GM21737 (cell line): ENCODE measurements at regions not wholly inside any gene's neighbourhood (a gene's known extent, or its start where the extent isn't known, plus 50 kb on each side); places are given as distances from the start of the nearest gene placed in this dataset.

Source experiments
- ATAC-seq: cut with Tn5 transposase; IDR thresholded peaks from one replicate; pipeline ENCODE4 v1.9.1; 2021; ENCODE audit warnings: mild to moderate bottlenecking, moderate library complexity; ENCODE audit not compliant: unreplicated experiment

DNA sequence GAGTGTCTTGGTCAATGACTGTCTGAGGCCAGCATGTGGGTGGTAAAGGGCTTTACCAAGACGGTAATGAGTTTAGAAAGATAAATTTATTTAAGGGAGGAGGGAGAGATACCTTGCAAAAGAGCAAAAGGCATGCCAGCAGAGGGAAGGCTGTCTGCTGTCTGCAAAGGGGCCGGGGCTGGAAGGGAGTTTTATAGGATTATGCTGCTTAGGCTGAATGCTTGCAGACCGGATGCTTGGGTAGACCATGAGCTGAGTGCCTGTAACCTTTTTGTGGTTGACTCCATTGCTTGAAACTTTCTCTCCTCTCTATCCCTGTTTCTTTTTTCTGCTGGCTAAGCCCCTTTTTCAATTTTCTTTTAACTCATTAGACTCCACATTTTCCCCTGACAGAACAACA is 1543.0 kb downstream of the OTOL1 start:
- no peak for ATAC-seq

DNA sequence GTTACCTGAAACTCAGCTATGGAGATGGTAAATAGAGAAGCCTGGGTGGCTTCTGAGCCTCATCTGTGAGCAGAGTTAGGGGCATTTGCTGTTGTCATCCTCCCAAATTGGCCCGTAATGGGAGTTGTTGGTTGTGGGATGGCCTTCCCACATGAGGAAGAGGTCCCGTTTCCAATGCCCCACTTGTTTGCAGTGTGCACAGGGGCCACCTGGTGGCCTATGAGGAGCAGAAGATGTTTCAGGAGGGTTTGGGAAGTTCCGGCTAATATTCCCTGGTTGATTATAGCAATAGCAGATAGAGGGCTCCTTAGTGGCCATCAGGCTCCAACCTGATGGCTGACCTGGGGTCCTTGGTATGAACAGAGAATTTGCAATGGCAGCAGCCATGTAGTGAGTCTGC is 1546.5 kb downstream of the OTOL1 start:
- no peak for ATAC-seq

DNA sequence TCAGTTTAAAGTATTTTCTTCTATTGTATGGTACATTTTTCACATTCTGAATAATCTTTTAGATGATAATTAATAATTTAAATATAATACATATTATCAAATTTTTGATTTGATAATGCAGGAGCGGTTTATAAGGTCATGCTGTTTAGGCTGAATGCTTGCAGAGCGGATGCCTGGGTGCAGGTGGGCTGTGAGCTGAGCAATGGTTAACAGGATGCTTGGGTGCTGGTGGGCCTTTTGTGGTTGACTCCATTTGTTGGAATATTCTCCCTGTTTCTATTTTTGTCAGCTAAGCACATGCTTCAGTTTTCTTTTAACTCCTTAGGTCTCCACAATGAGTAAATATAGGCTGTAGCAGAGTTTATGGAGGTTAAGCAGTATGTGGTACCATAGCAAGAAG is 1549.3 kb downstream of the OTOL1 start:
- no peak for ATAC-seq

DNA sequence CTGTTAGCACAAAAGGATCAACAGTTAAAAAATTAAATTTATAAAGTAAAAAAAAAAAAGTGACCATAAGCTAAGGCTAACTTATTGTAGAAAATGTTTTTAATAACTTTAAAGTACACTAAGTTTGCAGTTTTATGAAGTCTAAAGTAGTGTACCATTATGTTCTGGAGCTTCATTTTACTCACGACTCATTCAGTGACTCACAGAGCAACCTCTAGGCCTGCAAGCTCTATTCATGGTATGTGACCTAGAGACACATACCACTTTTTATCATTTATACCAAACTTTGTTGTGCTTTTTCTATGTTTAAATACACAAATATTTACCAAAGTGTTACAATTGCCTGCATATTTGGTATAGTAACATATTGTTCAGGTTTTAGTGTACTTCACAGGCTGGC is 1552.3 kb downstream of the OTOL1 start:
- ATAC-seq: no peak

DNA sequence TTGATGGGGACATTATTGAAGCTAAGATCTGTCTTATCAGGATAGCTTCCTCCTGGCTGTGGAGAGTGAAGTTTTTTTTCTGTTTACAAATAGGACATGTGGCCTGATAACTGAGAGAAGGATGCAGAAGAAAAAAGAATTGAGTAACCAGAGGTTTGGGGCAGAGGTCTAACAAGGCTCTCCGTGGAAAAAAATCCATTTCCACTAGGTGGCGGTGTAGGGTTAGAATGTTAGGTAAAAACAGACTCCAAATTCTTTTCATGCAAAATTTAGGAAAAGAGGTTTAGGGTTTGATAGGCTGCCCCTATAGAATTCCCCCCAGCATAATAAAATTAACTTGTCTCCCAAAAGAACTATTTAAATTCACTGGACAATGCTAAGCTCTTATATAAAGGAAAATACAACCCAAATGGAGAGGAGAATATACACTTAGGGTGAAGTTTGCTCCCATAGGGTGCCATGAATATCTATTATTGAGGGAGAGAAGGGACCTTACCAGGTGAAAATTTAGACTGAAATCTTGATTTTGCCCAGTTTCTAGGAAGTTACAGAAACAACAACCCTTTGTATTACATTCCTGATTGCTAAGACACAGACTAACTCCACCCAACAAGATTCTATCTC is 1560.4 kb downstream of the OTOL1 start:
- no peak for ATAC-seq

DNA sequence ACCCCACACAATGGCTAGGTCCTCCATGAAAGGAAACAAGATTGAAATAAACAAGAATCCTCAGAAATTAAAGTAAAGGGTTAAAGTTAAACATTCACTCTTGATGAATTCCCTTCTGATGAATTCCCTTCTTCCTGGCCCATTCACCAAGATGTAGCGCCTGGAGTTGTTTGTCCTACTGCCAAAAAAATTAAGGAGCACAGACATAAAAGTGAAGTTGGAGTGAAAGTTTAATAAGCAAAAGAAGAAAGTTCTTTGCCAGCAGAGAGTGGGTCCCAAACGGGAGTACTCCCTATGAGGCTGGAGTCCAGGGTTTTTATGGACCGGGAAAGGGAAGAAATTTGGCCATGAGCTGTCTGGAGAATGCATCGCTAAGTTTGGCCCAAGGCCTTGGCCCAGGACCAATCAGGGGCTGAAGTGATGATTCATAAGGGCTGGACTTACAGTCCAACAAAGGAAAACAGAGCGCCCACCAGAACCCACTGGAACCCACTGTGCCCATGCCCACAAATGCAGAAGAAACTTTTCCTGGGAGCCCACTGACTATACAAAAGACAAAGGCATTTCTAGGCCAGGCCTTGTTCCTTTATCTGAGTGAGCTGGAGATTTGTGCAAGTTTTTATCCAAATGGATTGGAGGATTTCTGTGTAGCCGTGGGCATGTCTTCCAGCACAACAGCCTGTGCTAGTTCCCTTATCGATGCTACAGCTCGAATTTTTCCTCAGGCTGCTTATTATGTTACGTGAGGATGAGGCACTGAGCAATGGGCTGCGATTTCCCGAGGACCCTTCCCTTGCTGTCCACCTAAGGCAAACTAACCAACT is 1561.6 kb downstream of the OTOL1 start:
- no peak for ATAC-seq

DNA sequence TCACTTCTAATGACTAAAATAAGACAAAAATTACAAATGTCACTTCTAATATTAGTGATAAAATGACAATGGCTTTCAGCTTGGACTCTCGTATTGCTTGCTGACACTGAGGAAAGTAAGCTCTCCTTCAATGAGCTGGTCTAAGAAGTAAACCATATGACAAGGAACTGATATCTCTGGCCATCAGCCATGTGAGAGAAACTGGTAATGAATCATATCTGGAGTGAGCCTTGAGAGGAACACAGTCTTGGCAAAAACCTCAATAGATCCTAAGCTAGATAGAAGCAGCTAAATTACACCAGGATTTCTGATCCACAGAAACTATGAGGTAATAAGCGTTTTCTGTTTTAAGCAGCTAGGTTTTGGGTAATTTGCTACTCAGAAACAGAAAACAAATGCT is 1575.1 kb downstream of the OTOL1 start:
- ATAC-seq: no peak
